GM12892 (cell line): ENCODE measurements at regions not wholly inside any gene's neighbourhood (a gene's known extent, or its start where the extent isn't known, plus 50 kb on each side); places are given as distances from the start of the nearest gene placed in this dataset.

ENCODE experiments used
- POLR2A ChIP-seq: IDR thresholded peaks from 2 replicates; pipeline ENCODE4 v1.6.1; 2011; ENCODE audit warnings: low read depth, low read length, control low read depth
- TAF1 ChIP-seq: IDR thresholded peaks from 2 replicates; pipeline ENCODE4 v1.6.1; 2011; ENCODE audit warnings: low read depth, mild to moderate bottlenecking, control low read depth, low read length, borderline replicate concordance

DNA sequence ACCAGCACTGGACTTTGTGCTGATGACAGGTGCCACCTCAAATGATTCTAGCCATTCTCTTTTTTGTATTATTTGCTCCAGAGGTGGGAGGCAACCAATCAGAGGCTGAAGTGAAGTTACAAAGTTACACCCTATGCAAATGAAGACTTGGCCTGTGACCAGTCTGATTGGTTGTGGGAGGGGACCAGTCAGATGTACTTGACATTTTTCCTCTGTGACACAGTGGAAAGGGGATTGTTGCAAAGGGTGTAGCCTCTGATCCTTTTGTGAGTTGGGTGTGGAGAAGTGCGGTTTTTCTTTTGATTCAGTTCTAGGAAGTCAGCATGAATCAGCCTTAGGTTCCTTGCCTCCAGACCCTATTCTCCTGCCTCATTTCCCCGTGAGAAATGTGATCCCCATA is 244.0 kb downstream of the ARL6IP6 start:
- TF ChIP-seq TAF1 (no peak), POLR2A (no peak)
